ENCODE measurements at regions not wholly inside any gene's neighbourhood (a gene's known extent, or its start where the extent isn't known, plus 50 kb on each side); places are given as distances from the start of the nearest gene placed in this dataset.

GRCh38 chr2:105166688-105167087, 74.9 kb upstream of the GPR45 start:
- Histone ChIP-seq H4K20me1 (replicated peaks in 1 of 2; ENCODE audit: control insufficient read depth in 1 of 2, insufficient read depth in 2 of 2, low read length in 2 of 2) (no peaks in the 10 kb centered on the region), H3K27ac (ENCODE audit: low read depth, low read length) (no peak overlapping the region), H2BK5ac (ENCODE audit: low read depth, low read length) (0 out of 2 replicates have a peak overlapping the region, but pooled peaks have one; percentile 41), H3K27me3 (replicated peaks in 1 of 4; ENCODE audit: control insufficient read depth in 3 of 4, extremely low read depth in 1 of 4, insufficient read depth in 3 of 4, low read length in 3 of 4) (no peaks in the 10 kb centered on the region; a peak in 1 of 7 replicates), H3K36me3 (ENCODE audit: control insufficient read depth in 2 of 4, insufficient read depth in 4 of 4, low read length in 3 of 4) (no peaks in the 10 kb centered on the region), H3K23me2 (ENCODE audit: low read depth, low read length) (0 out of 2 replicates have a peak, but pooled peaks cover 2% of the 10 kb centered on the region), H2BK20ac (ENCODE audit: low read length) (no peak overlapping the region), H3K4me2 (ENCODE audit: insufficient read depth in 1 of 2, low read depth in 2 of 2, low read length in 2 of 2) (peak overlapping the region; percentile 30 to 45; a peak in 2 of 4 replicates), H2BK15ac (ENCODE audit: low read length) (no peak overlapping the region), H2BK12ac (ENCODE audit: low read depth, low read length) (no peak overlapping the region), H3K4me1 (replicated peaks in 1 of 4; ENCODE audit: control insufficient read depth in 3 of 4, insufficient read depth in 4 of 4, low read length in 3 of 4) (peaks cover 0 to 8% (median 5%) of the 10 kb centered on the region in 4 experiments; a peak in 3 of 7 replicates), H3K56ac (replicated peaks; ENCODE audit: insufficient read length, low read depth, low read length) (no peak overlapping the region), H4K5ac (ENCODE audit: insufficient read length, low read depth, low read length) (no peak overlapping the region), H3K79me1 (ENCODE audit: low read depth, low read length) (no peaks in the 10 kb centered on the region), H3K79me2 (ENCODE audit: control insufficient read depth in 1 of 2, insufficient read depth in 2 of 2, low read length in 2 of 2) (no peaks in the 10 kb centered on the region), H3K4me3 (ENCODE audit: extremely low read depth in 1 of 4, insufficient read depth in 2 of 4, low read depth in 3 of 4, low read length in 4 of 4) (no peak overlapping the region), H3K18ac (ENCODE audit: extremely low read depth, low read length) (peak overlapping the region; percentile 15), H3K23ac (ENCODE audit: insufficient read length) (no peak overlapping the region), H2AFZ (ENCODE audit: low read length) (no peak overlapping the region), H2AK5ac (ENCODE audit: low read depth, low read length) (no peak overlapping the region), H3K14ac (ENCODE audit: insufficient read length) (no peak overlapping the region), H3K9me3 (ENCODE audit: insufficient read depth in 2 of 2, low read depth in 1 of 2, low read length in 1 of 2) (peaks cover 0 to 4% of the 10 kb centered on the region in 2 experiments; a peak in 1 of 4 replicates), H3K4ac (replicated peaks; ENCODE audit: insufficient read length, low read depth, low read length) (no peak overlapping the region), H4K8ac (ENCODE audit: extremely low read depth, insufficient read depth, low read length) (no peak overlapping the region), H3K9ac (replicated peaks in 1 of 4; ENCODE audit: extremely low read depth in 1 of 4, low read depth in 3 of 4, low read length in 3 of 4) (no peak overlapping the region), H4K91ac (replicated peaks; ENCODE audit: insufficient read length, low read length) (no peak overlapping the region), H2BK120ac (replicated peaks; ENCODE audit: low read depth, low read length) (no peak overlapping the region)
- ChIA-PET CTCF (ENCODE audit: partially characterized antibody) (interaction anchor here (1.2 to 3.4 kb wide), 9 partner anchors 11 to 77 kb away, joined by 3 to 32 read pairs (median 7); no protein-coding TSS in a partner anchor), POLR2A (ENCODE audit: partially characterized antibody) (interaction anchor here (0.9 kb wide), 1 partner anchor 18 kb away, joined by 3 read pairs; no protein-coding TSS in a partner anchor)
- WGBS, 2 experiments (ENCODE audit: extremely low coverage in 1 of 2, insufficient coverage in 1 of 2, insufficient read length in 1 of 2, insufficient replicate concordance in 2 of 2, low coverage in 1 of 2, low lambda C conversion rate in 2 of 2, missing lambda C conversion rate in 1 of 2), result 21% methylated on average over 2 of the region's 2 CpGs; no CpG with 5 or more reads in 1 of the 2 experiments
- no peak for FAIRE-seq
- DNase-seq (ENCODE audit: low read depth in 1 of 2, low spot score in 2 of 2), result peak in 1 of 2 experiments; percentile 39
- TF ChIP-seq FOSL1 (IDR thresholded peaks at IDR 0.05; ENCODE audit: insufficient read depth, low read depth, low read length) (no peak), GABPA (IDR thresholded peaks at IDR 0.05; ENCODE audit: borderline replicate concordance, insufficient read depth, low read length) (no peak), CREB1 (IDR thresholded peaks at IDR 0.05) (no peak)
